GM12878 (cell line): ENCODE measurements at regions not wholly inside any gene's neighbourhood (a gene's known extent, or its start where the extent isn't known, plus 50 kb on each side); places are given as distances from the start of the nearest gene placed in this dataset.

Source experiments
- CREB1 ChIP-seq: IDR thresholded peaks from 2 replicates; pipeline ENCODE4 v1.6.1; 2012; ENCODE audit warnings: low read depth, mild to moderate bottlenecking, inconsistent platforms
- HSF1 ChIP-seq: fragments of 150-350 bp; IDR thresholded peaks from 2 replicates; pipeline ENCODE4 v1.6.1; 2014; ENCODE audit warnings: mild to moderate bottlenecking, low read depth, low read length
- IRF4 ChIP-seq: IDR thresholded peaks from 2 replicates; pipeline ENCODE4 v1.6.1; 2011; ENCODE audit warnings: low read depth, low read length
- KDM1A ChIP-seq: fragments of 200-600 bp; sonication (generic); IDR thresholded peaks from 2 replicates; pipeline ENCODE4 v1.6.1; 2016; ENCODE audit warnings: borderline replicate concordance
- LARP7 ChIP-seq: fragments of 450-650 bp; IDR thresholded peaks from 2 replicates; pipeline ENCODE4 v1.6.1; 2017; ENCODE audit warnings: mild to moderate bottlenecking
- MTA2 ChIP-seq: fragments of 450-650 bp; IDR thresholded peaks from 2 replicates; pipeline ENCODE4 v1.6.1; 2016; ENCODE audit warnings: low read depth, mild to moderate bottlenecking, moderate library complexity
- NR2F1 ChIP-seq: fragments of 450-650 bp; conservative IDR thresholded peaks from 2 replicates; pipeline ENCODE4 v1.6.1; 2017; ENCODE audit warnings: mild to moderate bottlenecking
- PKNOX1 ChIP-seq: fragments of 450-650 bp; IDR thresholded peaks from 2 replicates; pipeline ENCODE4 v1.6.1; 2016; ENCODE audit warnings: mild to moderate bottlenecking
- POLR2AphosphoS2 ChIP-seq: IDR thresholded peaks from 2 replicates; pipeline ENCODE4 v1.6.1; 2011; ENCODE audit warnings: low read depth, mild to moderate bottlenecking, low read length, improper control_type of control experiment, moderate library complexity
- POU2F2 ChIP-seq: IDR thresholded peaks from 3 replicates; pipeline ENCODE4 v1.6.1; 2011; ENCODE audit warnings: low read depth, mild to moderate bottlenecking, low read length, borderline replicate concordance
- RELB ChIP-seq: fragments of 450-650 bp; IDR thresholded peaks from 2 replicates; pipeline ENCODE4 v1.6.1; 2017; ENCODE audit warnings: low read depth, mild to moderate bottlenecking, moderate library complexity
- REST ChIP-seq: IDR thresholded peaks from 2 replicates; pipeline ENCODE4 v1.6.1; 2012; ENCODE audit warnings: mild to moderate bottlenecking, low read depth, low read length
- SMARCA5 ChIP-seq: fragments of 450-650 bp; IDR thresholded peaks from 2 replicates; pipeline ENCODE4 v1.6.1; 2017; ENCODE audit warnings: mild to moderate bottlenecking
- SMC3 ChIP-seq: IDR thresholded peaks from 2 replicates; pipeline ENCODE4 v1.6.1; 2011; ENCODE audit warnings: low read length, improper control_type of control experiment, borderline replicate concordance
- TAF1 ChIP-seq: IDR thresholded peaks from 2 replicates; pipeline ENCODE4 v1.6.1; 2011; ENCODE audit warnings: mild to moderate bottlenecking, low read depth, low read length, borderline replicate concordance
- TBL1XR1 ChIP-seq: IDR thresholded peaks from 2 replicates; pipeline ENCODE4 v1.6.1; 2012; ENCODE audit warnings: low read depth, low read length, improper control_type of control experiment
- TCF12 ChIP-seq: IDR thresholded peaks from 2 replicates; pipeline ENCODE4 v1.6.1; 2011; ENCODE audit warnings: low read depth, mild to moderate bottlenecking, low read length
- TCF7 ChIP-seq: IDR thresholded peaks from 2 replicates; pipeline ENCODE4 v1.6.1; 2014; ENCODE audit warnings: antibody characterized with exemption, borderline replicate concordance
- ZNF384 ChIP-seq: IDR thresholded peaks from 2 replicates; pipeline ENCODE4 v1.6.1; 2012; ENCODE audit warnings: low read depth, mild to moderate bottlenecking, low read length, improper control_type of control experiment, borderline replicate concordance
- ZNF592 ChIP-seq: fragments of 450-650 bp; IDR thresholded peaks from 2 replicates; pipeline ENCODE4 v1.6.1; 2017; ENCODE audit warnings: mild to moderate bottlenecking, moderate library complexity

- no peak for TF ChIP-seq TCF12
- TF ChIP-seq REST, result no peak
- TF ChIP-seq TCF7, result no peak
- TF ChIP-seq POLR2AphosphoS2, result no peak
- no peak for TF ChIP-seq LARP7
- no peak for TF ChIP-seq IRF4
- TF ChIP-seq HSF1, result no peak
- TF ChIP-seq ZNF384, result no peak
- TF ChIP-seq PKNOX1, result no peak
- peak; percentile 80; the same call in 1 of the 2 replicates for TF ChIP-seq RELB
- no peak for TF ChIP-seq TBL1XR1
- TF ChIP-seq KDM1A, result no peak
- TF ChIP-seq SMC3, result no peak
- no peak for TF ChIP-seq CREB1
- no peak for TF ChIP-seq TAF1
- no peak for TF ChIP-seq POU2F2
- peak; percentile 45; the same call in 1 of the 2 replicates for TF ChIP-seq NR2F1
- peak; percentile 99 for TF ChIP-seq MTA2
- TF ChIP-seq SMARCA5, result no peak
- no peak for TF ChIP-seq ZNF592
Measured at GRCh38 chr20:6848041-6848440, 80.6 kb downstream of the BMP2 start (continued).
